Urinary bladder (tissue), 3 donors: ENCODE measurements at regions not wholly inside any gene's neighbourhood (a gene's known extent, or its start where the extent isn't known, plus 50 kb on each side); places are given as distances from the start of the nearest gene placed in this dataset.
"Not testable (repeated sequence)": the region's sequence is repeated elsewhere in the genome, so short reads cannot be mapped to it uniquely, and the experiment has no call there.

Experiments used
- DNase-seq: peaks from one replicate; pipeline ENCODE4 v3.0.0-alpha.2; 2015; ENCODE audit errors: extremely low spot score
- H3K27ac ChIP-seq: one replicate; pipeline ENCODE4 v1.5.1; 2013; ENCODE audit warnings: low read depth, mild to moderate bottlenecking, moderate library complexity
- H3K36me3 ChIP-seq: one replicate; pipeline ENCODE4 v1.6.1; 2013; ENCODE audit warnings: mild to moderate bottlenecking, moderate library complexity; ENCODE audit not compliant: insufficient read depth
- H3K4me1 ChIP-seq: one replicate; pipeline ENCODE4 v1.6.1; 2013; ENCODE audit warnings: mild to moderate bottlenecking, moderate library complexity; ENCODE audit not compliant: insufficient read depth
- H3K4me3 ChIP-seq: one replicate; pipeline ENCODE4 v1.5.1; 2013; ENCODE audit warnings: low read depth, low read length
- WGBS: extraction: QIAGEN DNeasy Blood & Tissue Kit; methylation state at CpG from one replicate; pipeline ENCODE4 v1.1.7; 2013; 5-methylcytosine and 5-hydroxymethylcytosine counted together
- donor health status: healthy with polysubstance abuse.
- donor health status: healthy.

- H3K36me3 ChIP-seq, DNase-seq, H3K4me3 ChIP-seq, H3K27ac ChIP-seq, H3K4me1 ChIP-seq: not testable (repeated sequence)
- WGBS: 61% methylated on average over 6 of the region's 6 CpGs
Observed at GRCh38 chr7:35919607-35920006, 118.8 kb downstream of the SEPTIN7 start.

GRCh38 chr7:35921338-35921737, 120.5 kb downstream of the SEPTIN7 start:
- not testable (repeated sequence) for DNase-seq, H3K4me3 ChIP-seq, H3K27ac ChIP-seq, H3K4me1 ChIP-seq, H3K36me3 ChIP-seq
- 80% methylated on average over 5 of the region's 5 CpGs for WGBS

- not testable (repeated sequence) for H3K4me1 ChIP-seq, DNase-seq, H3K27ac ChIP-seq, H3K4me3 ChIP-seq, H3K36me3 ChIP-seq
- WGBS: 71% methylated on average over 7 of the region's 7 CpGs
Observed at GRCh38 chr7:35924668-35925067, 123.8 kb downstream of the SEPTIN7 start.

- DNase-seq, H3K27ac ChIP-seq, H3K4me1 ChIP-seq, H3K4me3 ChIP-seq, H3K36me3 ChIP-seq: not testable (repeated sequence)
- 59% methylated on average over 8 of the region's 9 CpGs for WGBS
Observed at GRCh38 chr7:35926966-35927365, 126.1 kb downstream of the SEPTIN7 start.

- not testable (repeated sequence) for H3K27ac ChIP-seq, H3K4me1 ChIP-seq, H3K4me3 ChIP-seq, H3K36me3 ChIP-seq, DNase-seq
Observed at GRCh38 chr7:35931134-35931533, 130.3 kb downstream of the SEPTIN7 start.

- not testable (repeated sequence) for H3K4me1 ChIP-seq, DNase-seq, H3K36me3 ChIP-seq, H3K27ac ChIP-seq, H3K4me3 ChIP-seq
Observed at GRCh38 chr7:35931551-35931950, 130.7 kb downstream of the SEPTIN7 start.

GRCh38 chr7:35940695-35941094, 139.8 kb downstream of the SEPTIN7 start:
- H3K4me3 ChIP-seq, H3K36me3 ChIP-seq, H3K27ac ChIP-seq, H3K4me1 ChIP-seq, DNase-seq: not testable (repeated sequence)
- WGBS: 88% methylated on average over 8 of the region's 8 CpGs

GRCh38 chr7:35945621-35946020, 144.8 kb downstream of the SEPTIN7 start:
- H3K27ac ChIP-seq, DNase-seq, H3K4me3 ChIP-seq, H3K4me1 ChIP-seq, H3K36me3 ChIP-seq: not testable (repeated sequence)

GRCh38 chr7:35955735-35956134, 154.9 kb downstream of the SEPTIN7 start:
- not testable (repeated sequence) for H3K36me3 ChIP-seq, H3K4me1 ChIP-seq, H3K4me3 ChIP-seq, DNase-seq, H3K27ac ChIP-seq
- 70% methylated on average over 13 of the region's 13 CpGs for WGBS

- not testable (repeated sequence) for H3K4me1 ChIP-seq, H3K4me3 ChIP-seq, H3K36me3 ChIP-seq, DNase-seq, H3K27ac ChIP-seq
- 95% methylated on average over 3 of the region's 3 CpGs for WGBS
Observed at GRCh38 chr7:35956988-35957387, 156.1 kb downstream of the SEPTIN7 start.

- DNase-seq, H3K36me3 ChIP-seq, H3K4me3 ChIP-seq, H3K4me1 ChIP-seq, H3K27ac ChIP-seq: not testable (repeated sequence)
- 49% methylated on average over 3 of the region's 3 CpGs for WGBS
Observed at GRCh38 chr7:35961260-35961659, 160.4 kb downstream of the SEPTIN7 start.

- not testable (repeated sequence) for H3K4me3 ChIP-seq, H3K4me1 ChIP-seq, H3K36me3 ChIP-seq, DNase-seq, H3K27ac ChIP-seq
- 95% methylated on average over 2 of the region's 2 CpGs for WGBS
Observed at GRCh38 chr7:35962607-35963006, 161.8 kb downstream of the SEPTIN7 start.

GRCh38 chr7:35967366-35968139, 166.7 kb downstream of the SEPTIN7 start:
- WGBS: 66% methylated on average over 59 of the region's 59 CpGs

GRCh38 chr7:35968140-35968940, 167.5 kb downstream of the SEPTIN7 start:
- Histone ChIP-seq H3K27ac (no peak overlapping the region), H3K4me1 (no peaks in the 10 kb centered on the region), H3K36me3 (no peaks in the 10 kb centered on the region), H3K4me3 (no peak overlapping the region)
- no peak for DNase-seq
- 93% methylated on average over 40 of the region's 40 CpGs for WGBS

More at GRCh38 chr7:35967366-35968139, 166.7 kb downstream of the SEPTIN7 start:
- Histone ChIP-seq H3K27ac (no peak overlapping the region), H3K36me3 (no peaks in the 10 kb centered on the region), H3K4me3 (no peak overlapping the region), H3K4me1 (no peaks in the 10 kb centered on the region)
- DNase-seq: no peak
